ENCODE measurements at regions not wholly inside any gene's neighbourhood (a gene's known extent, or its start where the extent isn't known, plus 50 kb on each side); places are given as distances from the start of the nearest gene placed in this dataset.

DNA sequence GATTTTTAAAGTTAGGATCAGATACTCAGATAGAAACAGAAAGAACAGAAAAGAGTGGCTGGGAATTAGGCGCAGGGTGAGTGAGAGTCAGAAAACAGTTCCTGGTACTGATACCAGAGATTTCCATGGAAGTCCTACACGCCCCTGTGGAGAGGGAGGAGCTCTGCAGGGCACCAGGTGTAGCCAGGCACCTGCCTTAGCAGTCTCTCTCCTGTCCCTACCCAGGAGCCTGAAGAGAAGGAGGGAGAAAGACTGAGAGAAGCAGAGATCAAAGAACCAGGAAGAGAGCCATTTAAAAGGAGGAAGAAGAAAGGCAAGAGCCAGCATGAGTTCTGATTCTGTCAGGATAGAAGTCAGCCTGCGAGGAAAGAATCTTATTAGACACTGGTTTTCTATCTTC is 65.0 kb downstream of the CBLN1 start:
- Mint-ChIP-seq H3K27me3 (ENCODE audit: insufficient read depth) (no peaks in the 10 kb centered on the region), H3K9me3 (peaks cover 74% of the 10 kb centered on the region), H3K36me3 (ENCODE audit: low read depth) (no peaks in the 10 kb centered on the region), H3K27ac (no peak overlapping the region), H3K4me3 (no peak overlapping the region), H3K4me1 (ENCODE audit: low read depth) (no peaks in the 10 kb centered on the region)
- no peak for DNase-seq
- TF ChIP-seq, protein P1, sequence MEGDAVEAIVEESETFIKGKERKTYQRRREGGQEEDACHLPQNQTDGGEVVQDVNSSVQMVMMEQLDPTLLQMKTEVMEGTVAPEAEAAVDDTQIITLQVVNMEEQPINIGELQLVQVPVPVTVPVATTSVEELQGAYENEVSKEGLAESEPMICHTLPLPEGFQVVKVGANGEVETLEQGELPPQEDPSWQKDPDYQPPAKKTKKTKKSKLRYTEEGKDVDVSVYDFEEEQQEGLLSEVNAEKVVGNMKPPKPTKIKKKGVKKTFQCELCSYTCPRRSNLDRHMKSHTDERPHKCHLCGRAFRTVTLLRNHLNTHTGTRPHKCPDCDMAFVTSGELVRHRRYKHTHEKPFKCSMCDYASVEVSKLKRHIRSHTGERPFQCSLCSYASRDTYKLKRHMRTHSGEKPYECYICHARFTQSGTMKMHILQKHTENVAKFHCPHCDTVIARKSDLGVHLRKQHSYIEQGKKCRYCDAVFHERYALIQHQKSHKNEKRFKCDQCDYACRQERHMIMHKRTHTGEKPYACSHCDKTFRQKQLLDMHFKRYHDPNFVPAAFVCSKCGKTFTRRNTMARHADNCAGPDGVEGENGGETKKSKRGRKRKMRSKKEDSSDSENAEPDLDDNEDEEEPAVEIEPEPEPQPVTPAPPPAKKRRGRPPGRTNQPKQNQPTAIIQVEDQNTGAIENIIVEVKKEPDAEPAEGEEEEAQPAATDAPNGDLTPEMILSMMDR (IDR thresholded peaks at IDR 0.05), result no peak

DNA sequence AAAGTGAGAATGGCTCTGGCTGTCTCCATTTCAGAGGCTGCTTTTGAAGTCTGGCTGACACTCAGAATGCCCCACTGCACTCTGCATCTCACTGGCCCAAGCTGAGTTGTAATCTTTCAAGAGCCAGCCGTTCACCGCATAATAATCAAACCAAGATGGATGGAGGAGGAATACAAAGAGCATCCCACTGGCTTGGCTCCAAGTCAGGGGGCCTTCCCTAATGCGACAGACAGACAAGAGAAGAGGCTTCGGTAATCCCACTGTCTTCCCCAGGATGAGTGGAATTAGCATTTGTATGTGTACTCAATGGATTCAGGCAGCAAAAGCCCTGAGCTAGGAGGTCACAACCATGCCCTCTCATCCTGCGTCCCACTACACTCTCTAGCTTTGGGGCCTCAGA is 68.0 kb downstream of the CBLN1 start:
- Mint-ChIP-seq H3K27me3 (ENCODE audit: insufficient read depth) (no peaks in the 10 kb centered on the region), H3K4me3 (no peak overlapping the region), H3K4me1 (ENCODE audit: low read depth) (no peaks in the 10 kb centered on the region), H3K9me3 (peaks cover 63% of the 10 kb centered on the region), H3K36me3 (ENCODE audit: low read depth) (no peaks in the 10 kb centered on the region), H3K27ac (no peak overlapping the region)
- DNase-seq, result no peak
- TF ChIP-seq, protein P1 (IDR thresholded peaks at IDR 0.05), result no peak

DNA sequence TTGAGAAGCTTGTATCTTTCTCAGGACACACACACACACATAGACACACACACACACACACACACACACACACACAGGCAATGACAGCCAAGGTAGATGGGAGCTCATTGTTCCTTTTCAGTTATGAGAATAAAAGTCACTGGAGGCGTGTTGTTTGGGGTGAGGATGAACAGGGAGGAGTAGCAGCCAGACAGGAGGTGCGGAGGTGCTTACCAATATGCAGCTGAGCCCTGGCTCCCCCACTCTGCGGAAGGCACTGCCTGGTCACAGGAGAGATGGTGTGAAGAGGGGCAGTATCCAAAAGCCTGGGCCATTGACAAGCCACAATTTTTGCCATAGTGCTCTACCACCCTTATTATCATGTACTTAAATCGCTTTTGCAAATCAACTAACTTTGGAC is 77.4 kb downstream of the CBLN1 start:
- H3K4me1 Mint-ChIP-seq (ENCODE audit: low read depth), result no peaks in the 10 kb centered on the region
- no peak for DNase-seq
- H3K4me3 Mint-ChIP-seq, result no peak overlapping the region
- no peaks in the 10 kb centered on the region; the same call in 1 of the 2 replicates for H3K36me3 Mint-ChIP-seq (ENCODE audit: low read depth)
- H3K9me3 Mint-ChIP-seq, result peaks cover 58% of the 10 kb centered on the region
- TF ChIP-seq, protein P1 (IDR thresholded peaks at IDR 0.05), result no peak
- H3K27ac Mint-ChIP-seq, result no peak overlapping the region
- H3K27me3 Mint-ChIP-seq (ENCODE audit: insufficient read depth), result peaks cover 2% of the 10 kb centered on the region; the same call in 1 of the 2 replicates

DNA sequence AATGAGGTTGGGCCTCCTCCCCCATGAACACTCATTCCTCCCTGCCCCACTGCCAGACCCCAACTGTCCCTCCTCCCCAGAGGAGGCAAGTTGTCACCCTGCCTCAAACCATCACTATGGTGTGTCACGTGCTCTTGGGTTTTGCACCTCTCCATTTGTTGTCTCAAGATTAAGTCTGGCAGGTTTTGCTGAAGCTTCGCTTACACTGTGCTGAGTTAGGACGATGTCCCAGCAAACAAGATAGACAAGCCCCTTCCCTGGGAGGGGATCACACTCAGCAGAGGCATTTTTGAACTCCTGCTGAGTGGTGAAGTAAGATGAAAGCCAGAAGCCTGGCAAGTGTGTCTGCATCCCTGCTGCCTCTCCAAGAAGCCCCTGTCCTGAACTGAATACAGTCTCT is 78.3 kb downstream of the CBLN1 start:
- H3K27ac Mint-ChIP-seq, result no peak overlapping the region
- DNase-seq, result no peak
- H3K4me3 Mint-ChIP-seq, result no peak overlapping the region
- TF ChIP-seq, protein P1 (IDR thresholded peaks at IDR 0.05), result no peak
- H3K27me3 Mint-ChIP-seq (ENCODE audit: insufficient read depth), result peaks cover 2% of the 10 kb centered on the region; the same call in 1 of the 2 replicates
- H3K9me3 Mint-ChIP-seq, result peaks cover 54% of the 10 kb centered on the region
- H3K4me1 Mint-ChIP-seq (ENCODE audit: low read depth), result no peaks in the 10 kb centered on the region
- H3K36me3 Mint-ChIP-seq (ENCODE audit: low read depth), result no peaks in the 10 kb centered on the region; the same call in 1 of the 2 replicates

DNA sequence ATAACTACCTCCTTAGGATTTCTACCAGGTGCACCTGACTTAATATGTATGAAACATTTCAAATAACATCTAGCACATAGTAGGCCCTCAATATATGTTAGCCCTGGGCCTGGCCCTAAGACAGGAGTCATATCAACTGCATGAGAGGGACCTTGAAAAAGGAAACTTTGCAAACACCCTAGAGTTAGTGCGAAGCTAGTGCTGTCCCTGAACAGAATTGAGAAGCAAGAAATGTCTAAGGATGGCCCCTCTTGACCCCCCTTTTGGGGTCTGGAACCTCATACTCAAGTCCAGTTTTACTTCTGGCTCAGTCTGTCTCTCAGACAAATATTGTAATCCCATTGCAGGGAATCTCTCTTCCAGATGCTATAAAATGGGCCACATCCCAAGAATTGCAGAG is 80.5 kb downstream of the CBLN1 start:
- TF ChIP-seq, protein P1 (IDR thresholded peaks at IDR 0.05), result no peak
- DNase-seq, result no peak
- Mint-ChIP-seq H3K9me3 (peaks cover 58% of the 10 kb centered on the region), H3K4me1 (ENCODE audit: low read depth) (no peaks in the 10 kb centered on the region), H3K4me3 (no peak overlapping the region), H3K27me3 (ENCODE audit: insufficient read depth) (no peaks in the 10 kb centered on the region), H3K27ac (no peak overlapping the region), H3K36me3 (ENCODE audit: low read depth) (no peaks in the 10 kb centered on the region; the same call in 1 of the 2 replicates)
